GM21447 (cell line): ENCODE measurements at regions not wholly inside any gene's neighbourhood (a gene's known extent, or its start where the extent isn't known, plus 50 kb on each side); places are given as distances from the start of the nearest gene placed in this dataset.
"Not testable (repeated sequence)": the region's sequence is repeated elsewhere in the genome, so short reads cannot be mapped to it uniquely, and the experiment has no call there.

ENCODE experiments used
- ATAC-seq: cut with Tn5 transposase; IDR thresholded peaks from one replicate; pipeline ENCODE4 v1.9.1; 2021; ENCODE audit not compliant: unreplicated experiment

DNA sequence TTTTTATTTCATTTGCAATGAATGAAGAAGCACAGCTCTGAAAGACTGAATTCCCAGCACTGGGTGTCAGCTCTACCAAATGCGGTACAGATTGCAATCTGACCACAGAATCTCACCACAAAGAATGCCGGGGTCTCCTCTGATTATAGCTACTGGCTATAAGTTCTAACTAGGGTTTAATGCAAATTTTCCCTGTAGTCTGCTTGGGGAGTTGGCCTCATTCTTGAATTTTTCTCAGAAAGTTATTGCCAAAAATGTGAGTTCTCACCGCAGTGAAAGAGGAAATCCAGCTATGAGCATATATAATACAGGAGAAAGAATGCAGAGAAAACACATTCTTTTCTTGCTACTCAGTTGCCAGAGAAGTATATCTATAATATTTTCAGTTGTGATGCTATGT, 1255.7 kb upstream of the LRRTM3 start:
- ATAC-seq = no peak

DNA sequence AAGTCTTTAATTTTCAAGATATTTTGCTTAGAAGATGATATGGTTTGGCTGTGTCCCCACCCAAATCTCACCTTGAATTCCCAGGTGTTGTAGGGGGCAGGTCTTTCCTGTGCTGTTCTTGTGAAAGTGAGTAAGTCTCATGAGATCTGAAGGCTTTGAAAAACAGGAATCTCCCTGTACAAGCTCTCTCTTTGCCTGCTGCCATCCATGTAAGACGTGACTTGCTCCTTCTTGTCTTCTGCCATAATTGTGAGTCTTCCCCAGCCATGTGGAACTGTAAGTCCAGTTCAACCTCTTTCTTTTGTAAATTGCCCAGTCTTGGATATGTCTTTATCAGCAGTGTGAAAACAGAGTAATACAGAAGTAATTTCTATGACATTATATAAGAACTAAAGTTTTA, 1255.2 kb upstream of the LRRTM3 start:
- ATAC-seq = not testable (repeated sequence)

DNA sequence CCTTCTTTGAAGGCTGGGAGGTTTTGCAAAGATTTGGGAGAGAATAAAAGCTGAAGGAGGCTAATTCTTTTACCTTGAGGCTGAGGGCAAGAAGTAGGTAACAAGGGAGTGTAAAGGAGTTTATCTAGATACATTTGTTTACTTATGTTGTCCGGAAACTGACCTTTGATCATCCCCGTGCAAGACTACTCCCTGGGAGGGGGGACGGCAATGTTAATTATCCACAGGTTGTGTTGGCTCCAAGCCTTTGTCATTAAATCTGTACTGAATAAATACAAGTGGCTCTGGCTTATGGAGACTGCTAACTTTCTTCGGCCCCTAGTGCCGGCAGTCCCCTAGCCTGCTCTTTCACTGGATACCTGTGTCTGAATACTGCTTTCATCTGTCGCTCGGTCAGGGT, 1250.6 kb upstream of the LRRTM3 start:
- no peak for ATAC-seq

DNA sequence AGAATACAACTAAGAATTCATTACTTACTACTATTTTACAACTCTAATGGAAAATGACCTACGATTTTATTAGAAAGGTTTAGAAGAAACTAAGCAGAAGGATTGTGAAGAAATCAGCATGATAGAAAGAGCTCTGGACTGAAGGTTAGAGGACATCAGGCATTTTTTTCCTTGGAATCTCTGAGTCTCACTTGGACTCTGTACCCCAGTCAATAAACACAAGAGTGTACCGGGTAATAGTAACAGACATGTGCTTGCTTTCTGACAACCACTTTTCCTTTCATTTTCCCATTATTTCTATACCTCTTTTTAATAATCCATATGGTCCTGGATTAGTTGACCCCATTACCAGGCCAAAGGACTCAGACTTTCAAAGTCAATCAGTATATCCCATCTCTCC, 1240.9 kb upstream of the LRRTM3 start:
- no peak for ATAC-seq

DNA sequence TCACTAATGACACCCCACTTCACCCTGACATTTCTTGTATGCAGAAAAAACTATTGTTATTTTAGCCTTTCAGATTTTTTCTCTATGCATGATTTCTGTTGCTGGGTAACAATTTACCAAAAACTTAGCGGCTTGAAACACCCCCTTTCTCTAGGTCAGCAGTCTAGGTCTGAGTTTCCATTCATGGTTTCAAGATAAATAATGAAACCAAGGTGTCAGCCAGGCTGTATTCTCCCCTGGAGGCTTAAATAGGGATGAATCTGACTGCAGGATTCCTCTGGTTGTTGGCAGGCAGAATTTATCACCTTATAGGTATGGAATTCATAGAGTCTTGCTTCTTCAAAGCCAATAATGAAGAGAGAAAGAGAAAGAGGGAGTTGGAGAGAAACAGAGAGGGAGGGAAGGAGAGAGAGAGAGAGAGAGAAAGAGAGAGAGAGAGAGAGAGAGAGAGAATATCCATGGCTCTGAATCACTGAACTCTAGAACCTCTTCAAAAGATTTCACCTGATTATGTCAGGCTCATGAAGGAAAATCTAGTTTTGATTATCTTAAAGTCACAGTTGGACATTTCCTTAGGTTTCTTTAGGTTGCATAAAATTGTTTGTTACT, 1224.6 kb upstream of the LRRTM3 start:
- no peak for ATAC-seq

DNA sequence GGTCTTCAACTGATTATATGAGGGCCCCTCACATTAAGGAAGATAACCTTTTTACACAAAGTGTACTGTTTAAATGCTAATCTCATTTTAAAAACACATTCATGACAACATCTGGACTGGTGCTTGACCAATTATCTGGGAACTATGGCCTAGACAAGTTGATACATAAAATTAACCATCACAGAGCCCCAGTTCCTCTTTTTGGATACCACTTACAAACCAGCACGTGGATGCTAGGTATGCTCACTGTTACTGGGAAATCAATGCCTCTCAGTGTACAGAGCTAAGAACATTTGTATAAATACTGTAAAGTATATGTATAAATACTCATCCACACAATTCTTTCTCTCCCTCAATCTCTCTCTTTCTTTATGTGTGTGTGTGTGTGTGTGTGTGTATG, 1217.8 kb upstream of the LRRTM3 start:
- ATAC-seq = no peak

DNA sequence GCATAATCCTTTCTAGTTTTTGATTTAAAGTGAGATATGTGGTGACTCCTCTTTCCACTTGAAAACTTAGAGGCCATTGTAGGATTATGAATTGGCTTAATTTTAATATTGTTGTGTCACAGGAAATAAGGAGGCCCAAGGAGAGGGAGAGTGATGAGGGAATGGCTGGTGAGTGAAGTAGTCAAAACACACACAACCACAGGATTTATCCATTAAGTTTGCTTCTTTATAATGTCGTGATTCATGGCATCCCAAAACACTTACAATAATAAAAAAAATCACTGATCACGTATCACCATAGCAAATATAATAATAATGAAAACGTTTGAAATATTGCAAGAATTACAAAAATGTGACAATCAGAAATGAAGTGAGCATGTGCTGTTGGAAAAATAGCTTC, 1215.5 kb upstream of the LRRTM3 start:
- no peak for ATAC-seq

DNA sequence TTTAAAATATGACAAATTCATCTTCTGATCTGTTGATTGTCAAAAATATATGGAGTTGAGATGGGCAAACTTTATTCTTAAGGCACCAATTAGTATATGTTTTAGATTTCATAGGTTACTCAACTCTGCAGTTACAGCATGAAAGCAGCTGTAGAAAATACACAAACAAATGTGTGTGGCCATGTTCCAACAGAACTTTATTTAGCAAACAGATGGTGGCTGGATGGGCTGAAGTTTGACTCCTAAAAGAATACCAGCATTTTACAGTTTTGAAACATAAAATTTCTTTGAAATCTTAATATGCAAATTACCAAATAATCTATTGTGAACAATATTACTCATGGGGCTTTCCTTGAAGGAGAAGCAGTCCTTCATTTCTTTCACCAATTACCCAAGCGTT, 1206.0 kb upstream of the LRRTM3 start:
- ATAC-seq = no peak

DNA sequence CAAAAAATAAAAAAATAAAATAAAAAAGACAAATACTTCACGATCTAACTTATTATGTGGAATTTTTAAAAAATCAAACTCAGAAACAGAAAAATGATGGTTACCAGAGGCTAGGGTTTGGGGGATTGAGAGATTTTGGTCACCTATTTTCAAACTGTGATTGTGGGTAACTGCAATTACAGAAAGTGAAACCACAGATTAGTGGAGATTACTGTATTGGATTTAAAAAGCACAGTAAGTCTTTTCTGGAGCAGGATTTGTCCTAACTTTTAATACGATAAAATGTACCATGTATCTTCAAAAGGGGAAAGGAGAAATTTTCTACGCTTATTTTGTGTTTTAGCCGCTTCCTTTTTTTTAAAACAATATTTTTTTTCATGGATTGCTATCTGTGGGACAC, 1204.9 kb upstream of the LRRTM3 start:
- no peak for ATAC-seq

DNA sequence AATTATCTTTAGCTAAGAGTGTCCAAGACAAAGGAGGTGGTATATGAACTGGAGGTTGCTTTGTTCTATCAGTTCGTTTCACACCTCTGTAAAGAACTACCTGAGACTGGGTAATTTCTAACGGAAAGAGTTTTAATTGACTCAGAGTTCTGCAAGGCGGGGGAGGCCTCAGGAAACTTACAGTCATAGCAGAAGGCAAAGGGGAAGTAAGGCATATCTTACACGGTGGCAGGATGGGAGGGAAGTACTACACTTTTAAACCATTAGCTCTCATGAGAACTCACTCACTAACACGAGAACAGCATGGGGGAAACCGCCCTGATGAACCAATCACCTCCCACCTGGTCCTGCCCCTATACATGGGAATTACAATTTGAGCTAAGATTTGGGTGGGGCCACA, 1202.3 kb upstream of the LRRTM3 start:
- ATAC-seq = no peak

DNA sequence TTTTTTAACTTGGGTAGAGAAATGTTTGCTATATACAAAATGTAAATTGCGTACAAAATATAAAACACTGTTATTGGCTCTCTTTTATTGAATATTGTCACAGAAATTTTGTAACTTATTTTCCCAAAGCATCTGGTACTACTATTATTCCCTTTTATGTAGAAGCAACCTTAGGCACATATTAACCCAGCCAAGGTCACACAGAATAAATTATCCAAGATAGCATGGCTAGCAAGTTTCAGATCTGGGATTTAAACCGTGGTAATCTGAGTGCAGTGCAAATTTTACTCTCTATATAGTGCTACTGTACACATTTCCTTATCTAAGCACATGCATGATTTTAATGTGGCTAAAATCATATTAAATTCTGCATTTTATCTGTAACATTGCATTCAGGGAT, 1190.5 kb upstream of the LRRTM3 start:
- ATAC-seq = no peak

DNA sequence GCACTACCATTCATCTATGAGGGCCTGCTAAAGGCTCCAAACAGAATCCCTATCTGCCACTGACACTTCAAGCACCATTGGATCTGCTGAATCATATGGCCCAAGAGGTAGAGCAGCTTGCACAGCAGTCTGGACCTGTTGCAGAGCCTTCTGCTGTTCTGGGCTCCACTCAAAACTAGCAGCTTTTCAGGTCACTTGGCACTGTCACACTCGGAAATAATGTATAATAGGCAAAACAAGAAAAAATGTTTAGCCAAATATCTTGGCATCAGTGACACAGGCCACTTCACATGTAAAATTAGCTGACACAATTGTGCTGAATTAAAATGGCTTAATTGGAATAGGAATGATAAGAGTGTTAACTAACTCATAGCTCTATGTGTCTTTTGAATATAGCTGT, 1182.9 kb upstream of the LRRTM3 start:
- no peak for ATAC-seq

DNA sequence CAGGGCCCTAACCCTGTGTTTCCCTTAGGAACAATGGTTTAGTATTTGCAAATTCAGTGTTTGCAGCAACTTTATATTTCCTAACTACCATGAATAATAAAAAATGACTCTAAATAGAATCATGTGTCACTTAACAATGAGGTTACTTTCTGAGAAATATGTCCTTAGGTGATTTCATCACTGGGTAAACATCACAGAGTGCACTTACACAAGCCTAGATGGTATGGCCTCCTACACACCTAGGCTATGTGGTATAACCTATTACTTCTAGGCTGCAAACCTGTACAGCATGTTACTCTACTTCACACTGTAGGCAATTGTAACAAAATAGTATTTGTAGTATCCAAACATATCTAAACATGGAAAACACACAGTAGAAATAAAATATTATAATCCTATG, 1174.6 kb upstream of the LRRTM3 start:
- ATAC-seq = no peak

DNA sequence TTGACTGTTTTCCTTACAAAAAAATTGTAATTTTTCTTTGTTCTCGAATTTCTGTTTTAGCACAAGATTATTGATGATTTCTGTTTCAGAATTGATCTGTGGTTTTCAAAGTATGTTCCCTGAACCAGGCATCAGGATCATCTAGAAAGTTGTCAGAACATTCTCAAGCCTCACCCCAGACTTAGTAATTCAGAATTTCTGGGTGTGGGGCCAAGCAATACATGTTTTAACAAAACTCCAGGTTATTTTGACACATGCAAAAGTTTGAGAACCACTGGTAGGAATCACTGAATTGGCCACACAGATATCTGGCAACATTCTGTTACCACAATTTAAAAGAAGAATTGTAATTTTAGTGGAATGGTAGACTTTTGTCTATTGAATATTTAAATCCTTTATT, 1173.9 kb upstream of the LRRTM3 start:
- ATAC-seq = no peak

DNA sequence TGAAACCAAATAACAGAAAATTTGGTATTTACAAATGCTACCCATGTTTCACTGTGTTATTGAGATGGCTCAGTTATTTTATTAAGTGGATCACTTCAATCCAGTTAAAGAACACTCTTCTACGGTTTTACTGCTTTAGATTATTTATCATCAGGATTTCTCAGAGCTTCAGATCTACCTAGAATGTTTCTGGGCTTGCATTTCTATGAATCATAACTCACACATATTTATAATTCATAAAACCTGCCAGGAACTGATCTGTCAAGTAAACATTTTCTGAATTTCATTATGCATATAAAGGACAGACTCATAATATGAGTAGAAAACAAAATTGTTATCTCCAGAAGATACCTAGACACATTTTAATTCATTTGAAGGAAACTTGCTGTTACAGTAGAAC, 1172.3 kb upstream of the LRRTM3 start:
- no peak for ATAC-seq

DNA sequence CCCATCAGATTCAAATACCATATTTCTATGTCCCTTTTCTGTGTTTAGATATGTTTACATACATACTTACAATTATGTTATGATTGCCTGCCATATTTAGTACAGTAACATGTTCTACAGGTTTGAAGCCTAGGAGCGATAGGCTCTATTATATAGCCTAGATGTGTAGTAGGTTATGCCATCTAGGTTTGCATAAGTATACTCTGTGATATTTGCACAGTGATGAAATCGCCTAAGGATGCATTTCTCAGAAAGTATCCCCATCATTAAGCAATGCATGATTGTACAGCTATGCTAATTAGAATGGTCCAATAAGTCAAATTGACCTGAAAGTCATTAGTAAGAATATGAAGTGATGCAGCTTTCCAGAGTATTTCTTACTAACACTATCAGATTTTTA, 1171.7 kb upstream of the LRRTM3 start:
- ATAC-seq = no peak

DNA sequence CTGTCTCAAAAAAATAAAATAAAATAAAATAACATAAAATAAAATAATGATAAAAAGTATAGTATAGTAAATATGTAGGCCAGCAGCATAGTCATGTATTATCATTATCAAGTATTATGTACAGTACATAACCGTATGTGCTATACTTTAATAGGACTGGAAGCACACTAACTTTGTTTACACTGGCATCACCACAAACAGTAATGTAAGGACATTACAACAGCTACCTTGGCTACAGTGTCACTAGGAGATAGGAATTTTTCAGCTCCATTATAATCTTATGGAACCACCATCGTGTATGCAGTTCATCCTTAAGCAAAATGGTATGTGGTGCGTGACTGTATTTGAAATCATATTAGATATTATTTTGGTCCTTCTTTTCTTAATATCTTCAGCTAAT, 1163.5 kb upstream of the LRRTM3 start:
- no peak for ATAC-seq

DNA sequence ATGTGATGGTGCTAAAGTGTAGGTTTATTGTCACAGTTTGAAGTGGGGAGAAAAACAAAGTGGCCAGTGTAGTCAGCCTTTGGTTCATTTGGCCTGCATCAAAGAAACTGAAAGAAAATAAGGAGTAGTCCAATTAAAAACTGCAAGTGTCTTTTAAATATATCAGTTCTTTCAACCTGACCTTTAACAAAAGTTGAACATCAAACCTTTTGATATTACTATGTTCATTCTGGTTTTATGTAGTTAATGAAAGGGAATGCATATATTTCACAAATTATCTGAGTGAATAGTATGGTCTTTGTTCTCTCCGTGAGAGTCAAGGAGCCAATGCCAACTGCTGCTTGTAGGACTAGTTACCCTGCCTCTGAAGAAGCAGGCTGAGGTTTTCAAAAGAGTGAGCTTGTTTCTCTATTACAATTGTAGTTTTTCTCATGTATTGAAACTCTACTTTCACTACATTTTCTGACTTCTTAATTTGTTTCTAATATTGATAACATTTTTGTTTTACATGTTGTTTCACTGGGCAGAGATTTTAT, 1160.8 kb upstream of the LRRTM3 start:
- no peak for ATAC-seq

DNA sequence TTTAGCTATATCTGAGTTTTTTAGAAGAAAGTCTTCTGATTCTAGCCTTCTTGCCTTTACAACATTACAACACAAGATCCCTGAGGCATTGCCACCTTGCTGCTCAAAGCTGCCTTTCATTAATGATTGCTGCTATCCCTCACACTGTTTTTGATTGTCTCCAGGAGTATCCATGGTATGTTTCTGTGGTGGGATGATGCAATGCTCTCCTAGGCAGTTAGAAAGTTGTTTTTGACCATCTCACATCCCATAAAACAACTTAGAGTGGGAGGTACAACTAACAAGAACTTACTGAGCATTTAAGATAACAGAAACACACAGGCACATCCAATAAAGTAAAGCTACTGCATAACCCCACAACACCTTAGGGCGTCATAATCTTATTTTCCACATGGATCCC, 1156.0 kb upstream of the LRRTM3 start:
- no peak for ATAC-seq

DNA sequence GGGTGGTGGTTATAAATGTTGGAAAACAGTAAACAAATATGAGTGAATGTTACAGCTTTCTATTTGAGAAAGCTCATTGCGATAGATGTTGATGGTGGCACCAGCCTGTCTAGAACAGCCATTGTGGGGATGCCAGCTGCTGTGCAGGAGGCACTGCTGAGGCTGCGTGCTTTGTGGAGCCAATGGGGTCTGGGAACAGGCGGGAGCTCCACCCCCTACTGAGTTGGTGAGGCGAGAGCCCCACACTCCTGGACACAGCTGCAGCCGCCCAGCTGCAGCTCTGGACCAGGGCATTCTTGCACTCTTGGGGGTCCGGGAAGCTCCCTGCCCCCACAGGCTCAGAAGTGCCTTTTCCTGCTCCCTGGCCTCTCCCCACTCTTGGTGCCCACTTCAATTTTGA, 1147.1 kb upstream of the LRRTM3 start:
- ATAC-seq = no peak

DNA sequence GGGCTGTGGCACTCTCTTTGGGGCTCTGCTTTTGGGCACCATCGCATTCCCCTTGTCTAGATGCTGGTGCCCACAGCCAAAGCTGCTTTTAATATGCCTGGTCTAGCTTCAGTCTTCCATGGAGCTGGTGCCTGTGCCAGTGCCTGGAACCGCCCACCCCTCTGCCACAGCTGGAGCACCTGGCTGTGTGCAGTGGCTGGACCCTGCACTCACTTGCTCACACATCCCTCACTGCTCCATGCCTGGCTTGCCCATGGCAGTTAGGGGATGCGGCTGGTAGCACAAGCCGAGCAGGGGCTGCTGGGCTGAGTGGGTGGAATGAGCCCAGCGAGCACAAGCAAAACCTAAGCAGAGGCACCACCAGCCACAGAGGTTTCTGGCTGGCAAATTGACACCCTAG, 1145.9 kb upstream of the LRRTM3 start:
- ATAC-seq = no peak

DNA sequence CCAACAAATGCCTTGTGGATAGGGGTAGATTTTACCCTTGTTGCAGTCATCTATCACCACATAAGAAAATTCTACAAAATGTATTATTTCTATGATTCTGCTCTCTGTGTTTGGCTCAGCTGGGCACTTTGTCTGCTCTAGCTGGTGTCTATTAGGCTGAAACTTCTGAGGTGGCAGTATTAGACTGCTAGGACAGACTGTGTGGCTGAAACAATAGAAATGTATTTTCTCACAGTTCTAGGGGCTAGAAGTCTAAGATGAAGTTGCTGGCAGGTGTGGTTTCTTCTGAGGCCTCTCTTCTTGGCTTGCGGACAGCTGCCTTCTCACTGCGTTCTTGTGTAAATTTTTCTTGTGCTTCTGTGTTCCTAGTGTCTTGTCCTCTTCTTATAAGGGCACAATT, 1139.6 kb upstream of the LRRTM3 start:
- ATAC-seq = no peak

DNA sequence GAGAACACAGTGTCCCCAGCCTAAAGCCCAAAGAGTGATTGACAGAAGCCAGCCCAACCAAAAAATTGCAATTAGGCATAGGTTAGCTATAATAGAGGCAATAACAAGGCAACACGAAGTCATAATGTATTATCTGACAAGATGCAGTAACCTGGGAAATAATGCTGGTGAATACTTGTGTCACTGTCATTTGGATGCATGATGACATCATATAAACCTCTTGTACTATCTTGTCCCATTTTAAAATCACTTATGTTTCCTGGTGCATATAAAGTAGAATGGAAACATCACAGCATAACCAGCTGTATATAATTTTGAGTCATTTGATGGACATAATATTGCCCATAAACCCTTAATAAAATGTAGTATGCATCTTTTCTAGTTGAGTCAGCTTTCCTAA, 1138.3 kb upstream of the LRRTM3 start:
- no peak for ATAC-seq

DNA sequence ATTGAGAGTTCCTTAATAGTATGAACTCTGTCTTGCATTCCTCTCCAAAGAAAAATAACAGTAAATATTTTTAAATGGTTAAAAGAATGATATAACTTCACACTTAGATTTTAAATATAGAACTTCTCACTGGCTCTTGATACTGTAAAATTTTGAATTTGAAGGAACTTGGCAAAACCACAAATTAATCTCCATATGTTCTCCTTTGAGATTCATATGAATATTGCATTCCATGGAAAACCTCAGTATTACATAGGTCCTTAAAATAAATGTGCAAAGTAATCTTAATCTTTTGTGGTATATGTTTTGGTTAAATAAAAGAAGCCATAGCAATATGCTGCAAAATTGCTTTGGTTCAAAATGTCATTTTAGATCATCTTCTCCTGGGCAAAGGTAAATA, 1137.6 kb upstream of the LRRTM3 start:
- no peak for ATAC-seq
